ENCODE measurements at regions not wholly inside any gene's neighbourhood (a gene's known extent, or its start where the extent isn't known, plus 50 kb on each side); places are given as distances from the start of the nearest gene placed in this dataset.
"Not testable (repeated sequence)": the region's sequence is repeated elsewhere in the genome, so short reads cannot be mapped to it uniquely, and the experiment has no call there.

- DNase-seq (ENCODE audit: low spot score) = no peak
Measured at GRCh38 chr5:117411701-117412100, 837.1 kb upstream of the SEMA6A start.

- DNase-seq (ENCODE audit: low spot score) = no peak
Measured at GRCh38 chr5:117405197-117405596, 830.6 kb upstream of the SEMA6A start.

- DNase-seq (ENCODE audit: low spot score) = no peak
Measured at GRCh38 chr5:117394506-117395157, 820.0 kb upstream of the SEMA6A start.

GRCh38 chr5:117393125-117393524, 818.5 kb upstream of the SEMA6A start:
- DNase-seq (ENCODE audit: low spot score) = no peak

GRCh38 chr5:117380316-117380715, 805.7 kb upstream of the SEMA6A start:
- DNase-seq (ENCODE audit: low spot score) = no peak

GRCh38 chr5:117379521-117379920, 804.9 kb upstream of the SEMA6A start:
- DNase-seq (ENCODE audit: low spot score) = no peak

- DNase-seq (ENCODE audit: low spot score) = no peak
Measured at GRCh38 chr5:117376748-117377147, 802.1 kb upstream of the SEMA6A start.

- no peak for DNase-seq (ENCODE audit: low spot score)
Measured at GRCh38 chr5:117359895-117360294, 785.3 kb upstream of the SEMA6A start.

- no peak for DNase-seq (ENCODE audit: low spot score)
Measured at GRCh38 chr5:117357886-117358285, 783.3 kb upstream of the SEMA6A start.

GRCh38 chr5:117347280-117347679, 772.7 kb upstream of the SEMA6A start:
- no peak for DNase-seq (ENCODE audit: low spot score)

- DNase-seq (ENCODE audit: low spot score) = not testable (repeated sequence)
Measured at GRCh38 chr5:117343726-117344125, 769.1 kb upstream of the SEMA6A start.

- DNase-seq (ENCODE audit: low spot score) = no peak
Measured at GRCh38 chr5:117337064-117337749, 762.6 kb upstream of the SEMA6A start.

- no peak for DNase-seq (ENCODE audit: low spot score)
Measured at GRCh38 chr5:117336208-117336607, 761.6 kb upstream of the SEMA6A start.

GRCh38 chr5:117333011-117333410, 758.4 kb upstream of the SEMA6A start:
- DNase-seq (ENCODE audit: low spot score) = no peak

GRCh38 chr5:117332341-117332740, 757.7 kb upstream of the SEMA6A start:
- DNase-seq (ENCODE audit: low spot score) = no peak

GRCh38 chr5:117327511-117327910, 752.9 kb upstream of the SEMA6A start:
- DNase-seq (ENCODE audit: low spot score) = no peak

- DNase-seq (ENCODE audit: low spot score) = no peak
Measured at GRCh38 chr5:117326997-117327396, 752.4 kb upstream of the SEMA6A start.

- DNase-seq (ENCODE audit: low spot score) = no peak
Measured at GRCh38 chr5:117318528-117318927, 743.9 kb upstream of the SEMA6A start.

GRCh38 chr5:117315170-117315569, 740.5 kb upstream of the SEMA6A start:
- no peak for DNase-seq (ENCODE audit: low spot score)

GRCh38 chr5:117304512-117305107, 730.0 kb upstream of the SEMA6A start:
- DNase-seq (ENCODE audit: low spot score) = not testable (repeated sequence)

GRCh38 chr5:117302949-117303348, 728.3 kb upstream of the SEMA6A start:
- no peak for DNase-seq (ENCODE audit: low spot score)

GRCh38 chr5:117302473-117302872, 727.9 kb upstream of the SEMA6A start:
- no peak for DNase-seq (ENCODE audit: low spot score)

- DNase-seq (ENCODE audit: low spot score) = no peak
Measured at GRCh38 chr5:117299936-117300328, 725.3 kb upstream of the SEMA6A start.
